ENCODE measurements at regions not wholly inside any gene's neighbourhood (a gene's known extent, or its start where the extent isn't known, plus 50 kb on each side); places are given as distances from the start of the nearest gene placed in this dataset.

GRCh38 chr10:85194706-85195105 lies 866.3 kb downstream of the CCSER2 start:
- Histone ChIP-seq H3K9me3 (ENCODE audit: control insufficient read depth, insufficient read depth, low read depth, low read length) (no peaks in the 10 kb centered on the region), H3K27ac (ENCODE audit: insufficient read depth, low read length) (no peak overlapping the region), H3K9ac (ENCODE audit: insufficient read depth, low read length) (no peak overlapping the region), H2AFZ (ENCODE audit: low read length) (no peak overlapping the region), H3K4me2 (ENCODE audit: extremely low read depth, insufficient read depth, low read length) (no peak overlapping the region), H3K79me2 (ENCODE audit: control insufficient read depth, insufficient read depth, low read length) (no peaks in the 10 kb centered on the region), H4K20me1 (ENCODE audit: control insufficient read depth, extremely low read depth, insufficient read depth, low read length) (no peaks in the 10 kb centered on the region), H3K36me3 (ENCODE audit: control insufficient read depth, insufficient read depth, low read length) (no peaks in the 10 kb centered on the region), H3K4me1 (ENCODE audit: control insufficient read depth, extremely low read depth, insufficient read depth, low read length) (no peaks in the 10 kb centered on the region), H3K27me3 (ENCODE audit: control insufficient read depth, insufficient read depth, low read length) (no peaks in the 10 kb centered on the region), H3K4me3 (replicated peaks in 1 of 4; ENCODE audit: control extremely low read depth in 1 of 4, insufficient read depth in 1 of 4, low read depth in 3 of 4, low read length in 4 of 4) (no peak overlapping the region)
- TF ChIP-seq CTCF (conservative IDR thresholded peaks at IDR 0.05 in 1 of 2, IDR thresholded peaks at IDR 0.05 in 1 of 2; ENCODE audit: low read depth in 1 of 2, low read length in 2 of 2) = no peak
- no peak for TF ChIP-seq EZH2 (IDR thresholded peaks at IDR 0.05; ENCODE audit: low read length, missing control alignments)
- DNase-seq (ENCODE audit: low read depth in 2 of 2) = no peak

- DNase-seq (ENCODE audit: low read depth in 2 of 2) = no peak
- Histone ChIP-seq H3K4me3 (replicated peaks in 1 of 4; ENCODE audit: control extremely low read depth in 1 of 4, insufficient read depth in 1 of 4, low read depth in 3 of 4, low read length in 4 of 4) (no peak overlapping the region), H3K9ac (ENCODE audit: insufficient read depth, low read length) (no peak overlapping the region), H3K27ac (ENCODE audit: insufficient read depth, low read length) (no peak overlapping the region), H3K27me3 (ENCODE audit: control insufficient read depth, insufficient read depth, low read length) (no peaks in the 10 kb centered on the region), H4K20me1 (ENCODE audit: control insufficient read depth, extremely low read depth, insufficient read depth, low read length) (no peaks in the 10 kb centered on the region), H3K9me3 (ENCODE audit: control insufficient read depth, insufficient read depth, low read depth, low read length) (no peaks in the 10 kb centered on the region), H3K79me2 (ENCODE audit: control insufficient read depth, insufficient read depth, low read length) (no peaks in the 10 kb centered on the region), H2AFZ (ENCODE audit: low read length) (no peak overlapping the region), H3K4me2 (ENCODE audit: extremely low read depth, insufficient read depth, low read length) (no peak overlapping the region), H3K4me1 (ENCODE audit: control insufficient read depth, extremely low read depth, insufficient read depth, low read length) (no peaks in the 10 kb centered on the region), H3K36me3 (ENCODE audit: control insufficient read depth, insufficient read depth, low read length) (no peaks in the 10 kb centered on the region)
- TF ChIP-seq EZH2 (IDR thresholded peaks at IDR 0.05; ENCODE audit: low read length, missing control alignments) (no peak), CTCF (conservative IDR thresholded peaks at IDR 0.05 in 1 of 2, IDR thresholded peaks at IDR 0.05 in 1 of 2; ENCODE audit: low read depth in 1 of 2, low read length in 2 of 2) (no peak)
Measured at GRCh38 chr10:85195596-85195995, 867.2 kb downstream of the CCSER2 start.

GRCh38 chr10:85204814-85205213 lies 876.4 kb downstream of the CCSER2 start:
- TF ChIP-seq CTCF (conservative IDR thresholded peaks at IDR 0.05 in 1 of 2, IDR thresholded peaks at IDR 0.05 in 1 of 2; ENCODE audit: low read depth in 1 of 2, low read length in 2 of 2) = no peak
- TF ChIP-seq EZH2 (IDR thresholded peaks at IDR 0.05; ENCODE audit: low read length, missing control alignments) = no peak
- no peaks in the 10 kb centered on the region for H3K9me3 ChIP-seq (ENCODE audit: control insufficient read depth, insufficient read depth, low read depth, low read length)
- no peak overlapping the region for H3K9ac ChIP-seq (ENCODE audit: insufficient read depth, low read length)
- H3K4me1 ChIP-seq (ENCODE audit: control insufficient read depth, extremely low read depth, insufficient read depth, low read length) = no peaks in the 10 kb centered on the region
- DNase-seq (ENCODE audit: low read depth in 2 of 2) = no peak
- H2AFZ ChIP-seq (ENCODE audit: low read length) = no peak overlapping the region
- H3K4me2 ChIP-seq (ENCODE audit: extremely low read depth, insufficient read depth, low read length) = no peak overlapping the region
- no peaks in the 10 kb centered on the region for H3K36me3 ChIP-seq (ENCODE audit: control insufficient read depth, insufficient read depth, low read length)
- H3K27ac ChIP-seq (ENCODE audit: insufficient read depth, low read length) = no peak overlapping the region
- H3K27me3 ChIP-seq (ENCODE audit: control insufficient read depth, insufficient read depth, low read length) = no peaks in the 10 kb centered on the region
- no peak overlapping the region for H3K4me3 ChIP-seq (replicated peaks in 1 of 4; ENCODE audit: control extremely low read depth in 1 of 4, insufficient read depth in 1 of 4, low read depth in 3 of 4, low read length in 4 of 4)
- H3K79me2 ChIP-seq (ENCODE audit: control insufficient read depth, insufficient read depth, low read length) = no peaks in the 10 kb centered on the region
- no peaks in the 10 kb centered on the region for H4K20me1 ChIP-seq (ENCODE audit: control insufficient read depth, extremely low read depth, insufficient read depth, low read length)

Data from fibroblast of lung (primary cell).